ENCODE measurements at regions not wholly inside any gene's neighbourhood (a gene's known extent, or its start where the extent isn't known, plus 50 kb on each side); places are given as distances from the start of the nearest gene placed in this dataset.
"Not testable (repeated sequence)": the region's sequence is repeated elsewhere in the genome, so short reads cannot be mapped to it uniquely, and the experiment has no call there.

- no peaks in the 10 kb centered on the region for H3K9me3 Mint-ChIP-seq
- DNase-seq (no peak), ATAC-seq (replicated peaks in 1 of 2) (no peak)
- no peak overlapping the region for H3K4me3 Mint-ChIP-seq
- no peaks in the 10 kb centered on the region for H3K36me3 Mint-ChIP-seq (ENCODE audit: insufficient read depth in 2 of 2)
- H3K27ac Mint-ChIP-seq, result no peak overlapping the region
- no peaks in the 10 kb centered on the region for H3K4me1 Mint-ChIP-seq (ENCODE audit: low read depth)
- H3K27me3 Mint-ChIP-seq (ENCODE audit: low read depth), result peaks cover 5% of the 10 kb centered on the region
Measured at GRCh38 chr5:174528821-174529544, 195.4 kb upstream of the MSX2 start.

DNA sequence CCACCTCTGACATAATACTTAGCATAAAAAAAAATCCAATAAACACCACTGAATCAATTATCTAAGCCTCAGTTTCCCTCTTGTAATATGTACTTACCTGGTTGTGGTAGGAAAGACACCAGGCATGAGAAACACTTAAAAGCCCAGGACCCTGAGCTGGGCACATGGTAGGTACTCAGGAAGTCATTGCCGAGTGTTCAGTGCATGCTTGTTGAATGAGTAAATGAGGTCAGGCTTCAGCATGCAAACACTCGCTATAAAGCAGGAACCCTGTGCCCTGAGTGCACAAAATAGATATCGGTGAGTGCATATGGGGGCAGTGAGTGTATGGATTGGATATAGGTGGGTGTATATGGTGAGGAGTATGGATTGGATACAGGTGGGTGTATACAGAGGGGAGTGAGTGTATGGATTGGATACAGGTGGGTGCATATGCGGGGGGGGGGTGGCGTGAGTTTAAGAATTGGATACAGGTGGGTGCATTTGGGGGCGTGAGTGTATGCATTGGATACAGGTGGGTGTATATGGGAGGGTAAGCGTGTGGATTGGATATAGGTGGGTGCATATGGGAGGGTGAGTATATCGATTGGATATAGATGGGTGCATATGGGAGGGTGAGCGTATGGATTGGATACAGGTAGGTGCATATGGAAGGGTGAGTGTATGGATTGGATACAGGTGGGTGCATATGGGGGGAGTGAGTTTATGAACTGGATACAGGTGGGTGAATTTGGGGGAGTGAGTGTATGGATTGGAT lies 194.3 kb upstream of the MSX2 start:
- Mint-ChIP-seq H3K27ac (no peak overlapping the region), H3K27me3 (ENCODE audit: low read depth) (no peaks in the 10 kb centered on the region), H3K4me3 (no peak overlapping the region), H3K9me3 (no peaks in the 10 kb centered on the region), H3K36me3 (ENCODE audit: insufficient read depth in 2 of 2) (no peaks in the 10 kb centered on the region), H3K4me1 (ENCODE audit: low read depth) (no peaks in the 10 kb centered on the region)
- DNase-seq (no peak), ATAC-seq (replicated peaks in 1 of 2) (no peak)

- H3K36me3 Mint-ChIP-seq (ENCODE audit: insufficient read depth in 2 of 2), result no peaks in the 10 kb centered on the region
- H3K4me3 Mint-ChIP-seq, result no peak overlapping the region
- H3K27ac Mint-ChIP-seq, result no peak overlapping the region
- ATAC-seq (replicated peaks in 1 of 2), result no peak
- H3K4me1 Mint-ChIP-seq (ENCODE audit: low read depth), result no peaks in the 10 kb centered on the region
- DNase-seq, result no peak
- H3K9me3 Mint-ChIP-seq, result no peaks in the 10 kb centered on the region
- H3K27me3 Mint-ChIP-seq (ENCODE audit: low read depth), result no peaks in the 10 kb centered on the region
Measured at GRCh38 chr5:174531782-174532191, 192.6 kb upstream of the MSX2 start.

DNA sequence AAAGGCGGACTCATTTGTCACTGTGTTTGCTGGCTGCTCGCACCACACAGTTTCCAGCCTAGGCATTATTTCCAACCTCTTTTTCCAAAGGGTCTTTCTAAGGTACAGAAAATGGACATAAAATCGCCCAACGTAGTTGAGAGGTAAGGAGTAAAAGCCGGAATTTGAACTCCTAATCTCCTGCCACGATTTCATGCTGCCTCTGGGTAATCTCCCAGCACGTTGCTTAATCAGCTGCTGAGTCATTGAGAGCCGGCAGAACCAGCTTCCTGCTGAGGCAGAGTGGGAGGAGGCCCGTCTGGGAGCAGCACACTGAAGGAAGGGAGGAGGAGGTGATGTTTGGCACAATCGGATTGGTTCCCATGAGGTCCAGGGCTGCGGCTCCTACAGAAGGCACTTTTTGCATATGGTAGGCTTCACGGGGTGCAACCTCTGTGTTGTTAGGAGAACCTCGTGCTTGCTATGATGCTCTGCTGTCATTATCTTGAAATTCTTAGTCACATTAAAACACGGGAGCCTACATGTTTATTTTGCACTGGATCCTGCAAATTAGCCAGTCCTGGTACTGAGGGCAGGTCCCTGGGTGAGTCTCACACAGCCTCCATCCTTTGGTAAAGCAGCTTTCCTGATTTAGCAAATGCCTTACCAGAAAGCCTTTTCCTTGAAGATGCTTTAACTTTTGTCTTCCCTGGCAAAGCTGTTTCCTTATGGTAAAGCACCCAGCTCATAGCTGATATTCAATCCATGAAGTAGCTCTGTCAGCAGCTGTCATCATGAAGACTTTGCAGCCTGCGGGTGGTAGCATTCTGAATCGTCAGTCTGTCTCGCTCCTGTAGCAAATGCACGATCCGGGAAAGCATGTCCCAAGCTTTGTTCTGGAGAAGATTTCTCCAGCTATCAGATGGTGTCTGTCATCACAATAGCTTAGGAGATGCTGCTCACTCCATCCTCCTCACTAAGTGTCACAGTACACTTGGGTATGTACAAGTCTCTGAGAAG lies 191.6 kb upstream of the MSX2 start:
- Mint-ChIP-seq H3K36me3 (ENCODE audit: insufficient read depth in 2 of 2) (no peaks in the 10 kb centered on the region), H3K4me3 (peak overlapping the region in 1 of 2 donors; percentile 7), H3K4me1 (ENCODE audit: low read depth) (no peaks in the 10 kb centered on the region), H3K27ac (no peak overlapping the region), H3K9me3 (no peaks in the 10 kb centered on the region), H3K27me3 (ENCODE audit: low read depth) (no peaks in the 10 kb centered on the region)
- DNase-seq (peak in 1 of 2 donors; percentile 7), ATAC-seq (replicated peaks in 1 of 2) (peak in 1 of 2 donors; percentile 53)

- Mint-ChIP-seq H3K9me3 (peaks cover 0 to 3% of the 10 kb centered on the region in 2 donors), H3K27ac (no peak overlapping the region), H3K27me3 (ENCODE audit: low read depth) (no peaks in the 10 kb centered on the region), H3K4me1 (ENCODE audit: low read depth) (no peaks in the 10 kb centered on the region), H3K4me3 (no peak overlapping the region), H3K36me3 (ENCODE audit: insufficient read depth in 2 of 2) (no peaks in the 10 kb centered on the region)
- DNase-seq (no peak), ATAC-seq (replicated peaks in 1 of 2) (no peak)
Measured at GRCh38 chr5:174533751-174534241, 190.6 kb upstream of the MSX2 start.

DNA sequence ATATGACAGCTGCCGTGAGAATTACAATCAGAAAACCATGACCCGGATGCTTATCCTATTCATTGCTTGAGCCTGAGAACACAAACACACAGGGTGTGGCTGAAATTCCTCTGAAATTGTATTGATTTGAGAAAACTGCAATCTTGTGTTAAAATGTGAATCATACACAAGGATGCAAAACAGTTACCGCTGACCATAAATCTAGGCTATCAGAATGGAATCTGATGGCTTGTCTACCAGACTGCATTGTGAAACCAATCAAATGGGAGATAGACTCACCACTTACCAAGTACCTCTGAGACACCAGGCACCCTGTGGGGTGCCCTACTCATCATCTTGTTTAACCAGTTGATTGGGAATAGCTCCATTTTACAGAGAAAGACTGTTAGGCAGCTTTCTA lies 188.7 kb upstream of the MSX2 start:
- DNase-seq (no peak), ATAC-seq (replicated peaks in 1 of 2) (no peak)
- H3K27ac Mint-ChIP-seq, result no peak overlapping the region
- H3K36me3 Mint-ChIP-seq (ENCODE audit: insufficient read depth in 2 of 2), result no peaks in the 10 kb centered on the region
- no peak overlapping the region for H3K4me3 Mint-ChIP-seq
- H3K9me3 Mint-ChIP-seq, result peaks cover 0 to 3% of the 10 kb centered on the region in 2 donors
- no peaks in the 10 kb centered on the region for H3K27me3 Mint-ChIP-seq (ENCODE audit: low read depth)
- H3K4me1 Mint-ChIP-seq (ENCODE audit: low read depth), result no peaks in the 10 kb centered on the region

DNA sequence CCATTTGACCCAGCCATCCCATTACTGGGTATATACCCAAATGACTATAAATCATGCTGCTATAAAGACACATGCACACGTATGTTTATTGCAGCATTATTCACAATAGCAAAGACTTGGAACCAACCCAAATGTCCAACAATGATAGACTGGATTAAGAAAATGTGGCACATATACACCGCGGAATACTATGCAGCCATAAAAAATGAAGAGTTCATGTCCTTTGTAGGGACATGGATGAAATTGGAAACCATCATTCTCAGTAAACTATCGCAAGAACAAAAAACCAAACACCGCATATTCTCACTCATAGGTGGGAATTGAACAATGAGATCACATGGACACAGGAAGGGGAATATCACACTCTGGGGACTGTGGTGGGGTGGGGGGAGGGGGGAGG lies 184.6 kb upstream of the MSX2 start:
- not testable (repeated sequence) for DNase-seq; H3K4me1 Mint-ChIP-seq (ENCODE audit: low read depth); H3K4me3 Mint-ChIP-seq; H3K27ac Mint-ChIP-seq; H3K9me3 Mint-ChIP-seq; ATAC-seq (replicated peaks in 1 of 2); H3K36me3 Mint-ChIP-seq (ENCODE audit: insufficient read depth in 2 of 2); H3K27me3 Mint-ChIP-seq (ENCODE audit: low read depth)

- DNase-seq, result no peak
- peaks cover 0 to 3% of the 10 kb centered on the region in 2 donors for H3K9me3 Mint-ChIP-seq
- no peak for ATAC-seq (replicated peaks in 1 of 2)
- peak overlapping the region; percentile 65 for H3K27ac Mint-ChIP-seq
- H3K4me3 Mint-ChIP-seq, result no peak overlapping the region
- H3K36me3 Mint-ChIP-seq (ENCODE audit: insufficient read depth in 2 of 2), result no peaks in the 10 kb centered on the region
- no peaks in the 10 kb centered on the region for H3K4me1 Mint-ChIP-seq (ENCODE audit: low read depth)
- H3K27me3 Mint-ChIP-seq (ENCODE audit: low read depth), result no peaks in the 10 kb centered on the region
Measured at GRCh38 chr5:174542037-174542436, 182.3 kb upstream of the MSX2 start.

- H3K27ac Mint-ChIP-seq, result no peak overlapping the region
- DNase-seq (no peak), ATAC-seq (replicated peaks in 1 of 2) (no peak)
- H3K27me3 Mint-ChIP-seq (ENCODE audit: low read depth), result no peaks in the 10 kb centered on the region
- no peaks in the 10 kb centered on the region for H3K4me1 Mint-ChIP-seq (ENCODE audit: low read depth)
- H3K9me3 Mint-ChIP-seq, result peaks cover 0 to 3% of the 10 kb centered on the region in 2 donors
- no peaks in the 10 kb centered on the region for H3K36me3 Mint-ChIP-seq (ENCODE audit: insufficient read depth in 2 of 2)
- no peak overlapping the region for H3K4me3 Mint-ChIP-seq
Measured at GRCh38 chr5:174542471-174542870, 181.9 kb upstream of the MSX2 start.

GRCh38 chr5:174545926-174546325 lies 178.5 kb upstream of the MSX2 start:
- no peak overlapping the region for H3K27ac Mint-ChIP-seq
- no peaks in the 10 kb centered on the region for H3K36me3 Mint-ChIP-seq (ENCODE audit: insufficient read depth in 2 of 2)
- no peaks in the 10 kb centered on the region for H3K9me3 Mint-ChIP-seq
- H3K4me1 Mint-ChIP-seq (ENCODE audit: low read depth), result no peaks in the 10 kb centered on the region
- DNase-seq (no peak), ATAC-seq (replicated peaks in 1 of 2) (no peak)
- no peaks in the 10 kb centered on the region for H3K27me3 Mint-ChIP-seq (ENCODE audit: low read depth)
- H3K4me3 Mint-ChIP-seq, result no peak overlapping the region

DNA sequence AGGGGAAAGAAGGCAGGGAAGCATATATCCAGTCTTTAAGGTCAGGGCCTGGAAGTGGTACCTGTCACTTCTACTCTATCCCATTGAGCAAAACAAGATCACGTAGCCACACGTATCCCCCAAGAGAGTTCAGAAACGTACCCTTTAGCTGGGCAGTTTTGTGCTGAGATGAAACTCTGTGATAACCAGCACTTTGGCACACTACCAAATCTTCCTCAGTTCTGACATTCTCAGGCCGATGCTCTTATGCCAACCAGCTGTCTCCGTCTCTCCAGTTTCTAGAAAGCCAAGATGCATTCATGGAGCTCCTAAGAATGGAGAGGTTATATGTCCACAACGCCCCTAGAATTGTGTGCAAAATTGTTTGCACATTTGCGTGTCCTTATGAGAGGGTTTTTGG lies 176.6 kb upstream of the MSX2 start:
- no peak overlapping the region for H3K27ac Mint-ChIP-seq
- DNase-seq (no peak), ATAC-seq (replicated peaks in 1 of 2) (no peak)
- no peaks in the 10 kb centered on the region for H3K4me1 Mint-ChIP-seq (ENCODE audit: low read depth)
- no peak overlapping the region for H3K4me3 Mint-ChIP-seq
- H3K9me3 Mint-ChIP-seq, result no peaks in the 10 kb centered on the region
- H3K27me3 Mint-ChIP-seq (ENCODE audit: low read depth), result no peaks in the 10 kb centered on the region
- no peaks in the 10 kb centered on the region for H3K36me3 Mint-ChIP-seq (ENCODE audit: insufficient read depth in 2 of 2)

DNA sequence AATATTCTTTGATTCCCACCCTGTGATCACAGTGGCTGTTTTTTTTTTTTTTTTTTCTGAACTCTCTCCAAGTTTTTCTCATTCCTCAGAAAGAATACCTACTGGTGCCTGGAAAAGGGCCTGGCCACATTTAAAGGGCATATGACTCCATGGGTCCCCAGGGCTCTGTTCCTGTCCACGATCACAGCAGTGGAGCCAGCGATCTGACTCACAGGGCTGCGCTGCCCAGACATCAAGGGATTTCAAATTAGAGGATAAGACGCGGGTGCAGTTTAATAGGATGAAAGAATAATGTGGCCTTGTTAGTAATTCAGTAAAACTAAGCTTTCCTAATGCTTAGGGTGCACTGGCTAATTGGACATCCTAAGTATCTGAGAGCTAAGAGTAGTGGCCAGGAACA lies 175.1 kb upstream of the MSX2 start:
- no peaks in the 10 kb centered on the region for H3K27me3 Mint-ChIP-seq (ENCODE audit: low read depth)
- no peak overlapping the region for H3K27ac Mint-ChIP-seq
- H3K4me3 Mint-ChIP-seq, result no peak overlapping the region
- no peak for DNase-seq
- ATAC-seq (replicated peaks in 1 of 2), result no peak
- no peaks in the 10 kb centered on the region for H3K4me1 Mint-ChIP-seq (ENCODE audit: low read depth)
- H3K9me3 Mint-ChIP-seq, result no peaks in the 10 kb centered on the region
- no peaks in the 10 kb centered on the region for H3K36me3 Mint-ChIP-seq (ENCODE audit: insufficient read depth in 2 of 2)

- Mint-ChIP-seq H3K27ac (no peak overlapping the region), H3K9me3 (no peaks in the 10 kb centered on the region), H3K27me3 (ENCODE audit: low read depth) (no peaks in the 10 kb centered on the region), H3K4me1 (ENCODE audit: low read depth) (no peaks in the 10 kb centered on the region), H3K36me3 (ENCODE audit: insufficient read depth in 2 of 2) (no peaks in the 10 kb centered on the region), H3K4me3 (no peak overlapping the region)
- DNase-seq (no peak), ATAC-seq (replicated peaks in 1 of 2) (no peak)
Measured at GRCh38 chr5:174550026-174550425, 174.4 kb upstream of the MSX2 start.

Data from activated T-cell treated with anti-CD3 and anti-CD28 coated beads, Interleukin-2, amount 50 U/mL, for 72 hours (primary cell).